GM13976 (cell line): ENCODE measurements at regions not wholly inside any gene's neighbourhood (a gene's known extent, or its start where the extent isn't known, plus 50 kb on each side); places are given as distances from the start of the nearest gene placed in this dataset.

Experiments
- DNase-seq: peaks from one replicate; pipeline ENCODE4 v3.0.0; 2012; ENCODE audit warnings: low spot score
- in situ Hi-C: fragments of 300-500 bp; cut with MboI; formaldehyde crosslinking; loops from one replicate; pipeline ENCODE4 v1.12.0; 2022; ENCODE audit warnings: low sequenced_read_pairs, mixed read lengths, inconsistent platforms; ENCODE audit not compliant: unreplicated experiment
- TF ChIP-seq, protein P1 (sequence below): IDR thresholded peaks from 2 replicates; pipeline ENCODE4 v1.5.1; 2012; ENCODE audit warnings: borderline replicate concordance, mild to moderate bottlenecking; ENCODE audit not compliant: insufficient read depth; ENCODE audit errors: extremely low read depth, missing control alignments, control extremely low read depth

DNA sequence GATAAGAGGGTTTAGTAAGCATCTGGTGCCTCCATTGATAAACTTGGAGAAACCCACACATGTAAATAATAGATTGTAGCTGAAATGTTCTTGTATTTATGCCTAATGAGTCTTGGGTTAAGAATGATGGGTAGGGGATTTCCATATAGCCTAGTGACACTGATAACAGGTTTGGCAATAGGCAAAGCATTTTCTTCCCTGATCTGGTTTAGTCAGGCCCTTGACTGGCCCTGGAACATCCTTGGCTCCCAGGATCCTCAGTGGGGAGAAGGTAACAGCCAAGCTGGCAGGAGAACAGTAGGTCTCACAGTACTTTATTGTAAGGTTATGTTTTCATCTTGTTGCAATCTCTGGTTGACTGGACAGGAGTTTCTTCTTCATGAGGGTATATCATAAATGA lies 228.4 kb downstream of the DIPK2A start:
- in situ Hi-C loops = no loop called here
- TF ChIP-seq, protein P1, sequence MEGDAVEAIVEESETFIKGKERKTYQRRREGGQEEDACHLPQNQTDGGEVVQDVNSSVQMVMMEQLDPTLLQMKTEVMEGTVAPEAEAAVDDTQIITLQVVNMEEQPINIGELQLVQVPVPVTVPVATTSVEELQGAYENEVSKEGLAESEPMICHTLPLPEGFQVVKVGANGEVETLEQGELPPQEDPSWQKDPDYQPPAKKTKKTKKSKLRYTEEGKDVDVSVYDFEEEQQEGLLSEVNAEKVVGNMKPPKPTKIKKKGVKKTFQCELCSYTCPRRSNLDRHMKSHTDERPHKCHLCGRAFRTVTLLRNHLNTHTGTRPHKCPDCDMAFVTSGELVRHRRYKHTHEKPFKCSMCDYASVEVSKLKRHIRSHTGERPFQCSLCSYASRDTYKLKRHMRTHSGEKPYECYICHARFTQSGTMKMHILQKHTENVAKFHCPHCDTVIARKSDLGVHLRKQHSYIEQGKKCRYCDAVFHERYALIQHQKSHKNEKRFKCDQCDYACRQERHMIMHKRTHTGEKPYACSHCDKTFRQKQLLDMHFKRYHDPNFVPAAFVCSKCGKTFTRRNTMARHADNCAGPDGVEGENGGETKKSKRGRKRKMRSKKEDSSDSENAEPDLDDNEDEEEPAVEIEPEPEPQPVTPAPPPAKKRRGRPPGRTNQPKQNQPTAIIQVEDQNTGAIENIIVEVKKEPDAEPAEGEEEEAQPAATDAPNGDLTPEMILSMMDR = no peak
- no peak for DNase-seq

DNA sequence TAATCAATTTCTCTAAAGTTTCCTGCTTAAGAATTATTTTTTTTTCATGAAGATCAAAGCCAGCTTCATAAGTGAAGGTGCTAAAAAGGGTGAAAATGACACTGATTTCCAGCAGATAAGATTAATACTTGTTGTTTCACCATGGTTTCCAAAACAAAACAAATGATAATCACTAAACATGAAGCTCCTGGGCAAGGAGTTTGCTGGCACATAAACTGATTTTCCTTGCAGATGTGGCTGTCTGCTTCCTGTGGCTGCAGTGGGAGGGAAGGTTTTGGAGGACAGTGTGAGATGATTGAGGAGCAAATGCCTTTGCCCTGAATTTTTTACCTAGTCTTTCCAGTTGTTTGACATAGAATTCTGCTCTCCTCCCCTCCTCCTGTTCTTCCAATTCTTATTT lies 228.8 kb downstream of the DIPK2A start:
- in situ Hi-C loops = no loop called here
- DNase-seq = no peak
- TF ChIP-seq, protein P1 = no peak

DNA sequence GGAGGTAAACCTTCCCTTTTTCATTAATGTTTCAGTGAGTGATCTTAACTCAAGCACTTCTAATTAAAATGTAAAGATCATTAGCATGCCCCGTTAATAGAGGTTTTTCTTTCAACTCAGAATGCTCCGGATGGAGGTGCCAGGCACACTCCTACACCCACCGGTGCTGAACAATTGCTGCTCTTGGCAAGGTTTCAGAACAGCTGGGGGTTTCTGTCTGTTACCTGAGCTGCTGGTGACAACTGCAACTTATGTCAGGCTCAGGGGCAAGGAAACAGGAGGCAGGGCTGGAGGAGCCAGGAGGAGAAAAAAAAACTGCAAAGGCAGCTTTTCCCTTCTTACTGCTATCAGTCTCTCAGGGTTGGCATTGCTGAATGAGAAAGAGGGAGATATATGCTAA lies 250.1 kb downstream of the DIPK2A start:
- TF ChIP-seq, protein P1 = no peak
- in situ Hi-C loops = no loop called here
- DNase-seq = no peak

DNA sequence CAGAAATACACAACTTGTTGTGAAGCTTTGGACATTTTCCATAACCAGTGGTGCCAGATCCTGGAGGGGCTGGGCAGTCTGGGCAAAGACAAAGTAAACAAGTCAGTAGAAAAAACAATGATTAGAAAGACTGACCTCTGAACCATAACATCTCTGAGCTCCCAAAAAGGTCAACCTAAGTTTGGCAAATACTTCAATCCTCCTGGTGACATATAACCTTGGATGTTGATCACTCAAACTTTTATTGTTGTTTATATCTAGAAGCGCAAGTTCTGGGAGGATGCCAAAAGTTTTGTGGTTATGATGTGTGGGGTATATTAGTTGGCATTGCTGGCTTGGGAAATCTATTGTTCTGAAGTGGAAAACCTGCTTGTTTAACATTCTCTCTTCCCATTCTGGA lies 257.7 kb downstream of the DIPK2A start:
- TF ChIP-seq, protein P1 = no peak
- in situ Hi-C loops = no loop called here
- DNase-seq = no peak

DNA sequence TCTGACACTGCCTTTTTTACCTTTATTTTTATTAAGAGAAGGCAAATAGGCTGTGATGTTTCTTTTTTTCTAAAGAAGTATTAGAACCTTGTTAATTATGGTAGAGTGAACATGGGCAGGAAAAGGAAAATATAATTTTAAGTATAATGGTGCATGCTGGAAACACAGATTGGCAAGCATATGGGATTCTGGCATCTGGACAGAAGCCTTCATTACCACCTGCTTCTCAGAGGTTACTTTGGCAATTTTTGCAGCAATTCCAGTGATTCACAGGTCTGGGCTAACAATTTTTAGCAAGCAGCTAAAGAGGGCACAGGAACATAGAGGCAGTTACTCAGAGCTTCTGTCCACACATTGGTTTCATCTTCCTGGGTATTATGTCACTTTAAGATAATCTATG lies 258.3 kb downstream of the DIPK2A start:
- DNase-seq = no peak
- in situ Hi-C loops = no loop called here
- TF ChIP-seq, protein P1 = no peak

DNA sequence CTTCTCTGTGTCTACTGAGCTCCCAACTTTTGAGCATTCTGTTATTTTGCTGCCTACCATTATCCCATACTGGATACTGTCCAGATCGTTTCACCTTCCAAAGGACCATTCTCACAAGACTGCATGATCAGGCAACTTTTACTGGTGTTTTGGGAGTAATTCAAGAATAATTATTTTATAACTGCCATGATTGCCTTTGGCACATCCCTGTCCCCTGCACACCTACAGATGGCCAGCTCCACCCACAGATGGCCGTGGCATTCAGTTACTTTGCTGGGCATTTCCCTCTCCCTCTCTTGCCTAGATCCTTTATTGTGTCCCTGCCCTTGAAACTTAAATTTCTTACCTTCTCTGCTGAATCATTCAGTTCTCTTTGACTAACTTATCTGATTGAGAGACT lies 263.9 kb downstream of the DIPK2A start:
- in situ Hi-C loops = no loop called here
- no peak for DNase-seq
- TF ChIP-seq, protein P1 = no peak

DNA sequence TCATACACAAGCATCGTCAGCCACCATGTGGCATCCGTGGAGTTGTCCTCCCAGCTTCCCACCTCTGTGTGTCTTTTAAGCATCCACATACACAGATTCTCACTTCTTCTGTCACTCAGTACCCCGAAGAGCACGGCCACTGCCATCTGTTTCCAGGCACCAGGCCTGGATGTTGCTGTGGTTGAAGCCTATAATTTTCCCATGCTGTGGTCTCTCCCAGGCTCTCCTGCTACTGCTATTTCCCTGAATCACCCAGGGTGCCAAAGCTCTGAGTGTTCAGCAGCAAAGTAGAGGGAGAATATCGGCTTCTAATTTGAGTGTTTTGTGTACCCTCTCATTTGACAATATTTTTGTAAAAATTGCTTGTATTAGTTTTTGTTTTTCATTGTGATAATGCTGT lies 265.7 kb downstream of the DIPK2A start:
- in situ Hi-C loops = no loop called here
- TF ChIP-seq, protein P1 = no peak
- DNase-seq = no peak
